Neural progenitor cell (in vitro differentiated cells): ENCODE measurements at regions not wholly inside any gene's neighbourhood (a gene's known extent, or its start where the extent isn't known, plus 50 kb on each side); places are given as distances from the start of the nearest gene placed in this dataset.

ENCODE experiments used
- DNase-seq: peaks from one replicate; pipeline ENCODE4 v3.0.0-alpha.2; 2016; ENCODE audit warnings: low spot score
- H2AFZ ChIP-seq: fragments of 200-600 bp; sonication (generic); replicated peaks from 2 replicates; pipeline ENCODE4 v1.6.1; 2016; ENCODE audit warnings: antibody characterized with exemption
- H3F3A ChIP-seq: fragments of 200-600 bp; sonication (generic); 2 replicates; pipeline ENCODE4 v1.6.1; 2016; ENCODE audit warnings: antibody characterized with exemption, low read depth
- H3K27ac ChIP-seq: fragments of 200-600 bp; sonication (generic); 2 replicates; pipeline ENCODE4 v1.5.1; 2016; ENCODE audit warnings: mild to moderate bottlenecking
- H3K27me3 ChIP-seq: fragments of 200-600 bp; sonication (generic); 2 replicates; pipeline ENCODE4 v1.6.1; 2016; ENCODE audit warnings: mild to moderate bottlenecking, moderate library complexity
- H3K36me3 ChIP-seq: fragments of 200-600 bp; sonication (generic); 2 replicates; pipeline ENCODE4 v1.5.1; 2016
- H3K4me1 ChIP-seq: fragments of 200-600 bp; sonication (generic); 2 replicates; pipeline ENCODE4 v1.6.1; 2016; ENCODE audit warnings: mixed run types
- H3K4me2 ChIP-seq: fragments of 200-600 bp; sonication (generic); 2 replicates; pipeline ENCODE4 v1.6.1; 2016
- H3K4me3 ChIP-seq: fragments of 200-600 bp; sonication (generic); 2 replicates; pipeline ENCODE4 v1.5.1; 2016
- H3K79me2 ChIP-seq: fragments of 200-600 bp; sonication (generic); 2 replicates; pipeline ENCODE4 v1.6.1; 2016; ENCODE audit warnings: low read depth
- H3K9ac ChIP-seq: fragments of 200-600 bp; sonication (generic); 2 replicates; pipeline ENCODE4 v1.6.1; 2016
- H3K9me3 ChIP-seq: fragments of 200-600 bp; sonication (generic); 2 replicates; pipeline ENCODE4 v1.5.1; 2016; ENCODE audit warnings: low read depth
- H4K20me1 ChIP-seq: fragments of 200-600 bp; sonication (generic); 2 replicates; pipeline ENCODE4 v1.6.1; 2016; ENCODE audit warnings: low read depth
- H3K27ac Mint-ChIP-seq: 3 replicates; pipeline ENCODE4 v1.8.0; 2021; ENCODE audit warnings: mixed read lengths
- H3K27me3 Mint-ChIP-seq: 2 replicates; pipeline ENCODE4 v1.8.0; 2022; ENCODE audit warnings: low read depth, mild to moderate bottlenecking, inconsistent platforms, moderate library complexity, mixed read lengths; ENCODE audit not compliant: insufficient read depth
- H3K36me3 Mint-ChIP-seq: 3 replicates; pipeline ENCODE4 v1.8.0; 2021; ENCODE audit warnings: mixed read lengths
- H3K4me1 Mint-ChIP-seq: 3 replicates; pipeline ENCODE4 v1.8.0; 2021; ENCODE audit warnings: mixed read lengths
- H3K4me3 Mint-ChIP-seq: 3 replicates; pipeline ENCODE4 v1.8.0; 2021; ENCODE audit warnings: mild to moderate bottlenecking, moderate library complexity, mixed read lengths
- H3K9me3 Mint-ChIP-seq: 3 replicates; pipeline ENCODE4 v1.8.0; 2020; ENCODE audit warnings: mixed read lengths
- CTCF ChIP-seq: fragments of 200-600 bp; sonication (generic); IDR thresholded peaks from 2 replicates; pipeline ENCODE4 v1.5.1; 2017; ENCODE audit warnings: antibody characterized with exemption, mild to moderate bottlenecking
- EZH2 ChIP-seq: fragments of 200-600 bp; sonication (generic); IDR thresholded peaks from 2 replicates; pipeline ENCODE4 v1.6.1; 2017; ENCODE audit warnings: antibody characterized with exemption, mild to moderate bottlenecking, moderate library complexity
- EZH2phosphoT487 ChIP-seq: fragments of 200-600 bp; sonication (generic); IDR thresholded peaks from 2 replicates; pipeline ENCODE4 v1.6.1; 2017; ENCODE audit warnings: antibody characterized with exemption

- H3K36me3 Mint-ChIP-seq: no peaks in the 10 kb centered on the region
- Histone ChIP-seq H2AFZ (no peak overlapping the region), H3K36me3 (no peaks in the 10 kb centered on the region), H3F3A (no peaks in the 10 kb centered on the region), H3K9me3 (no peaks in the 10 kb centered on the region), H4K20me1 (no peaks in the 10 kb centered on the region), H3K27me3 (no peaks in the 10 kb centered on the region), H3K4me3 (no peak overlapping the region), H3K4me2 (no peak overlapping the region), H3K4me1 (peaks cover 6% of the 10 kb centered on the region), H3K27ac (no peak overlapping the region), H3K9ac (no peak overlapping the region), H3K79me2 (no peaks in the 10 kb centered on the region)
- H3K27ac Mint-ChIP-seq: no peak overlapping the region
- H3K4me1 Mint-ChIP-seq: peaks cover 15% of the 10 kb centered on the region
- H3K4me3 Mint-ChIP-seq: no peak overlapping the region
- DNase-seq: no peak
- H3K27me3 Mint-ChIP-seq: peaks cover 4% of the 10 kb centered on the region
- no peak for TF ChIP-seq EZH2phosphoT487
- TF ChIP-seq CTCF: no peak
- no peak for TF ChIP-seq EZH2
- peaks cover 5% of the 10 kb centered on the region for H3K9me3 Mint-ChIP-seq
These were observed 70.2 kb downstream of the HRH4 start for GRCh38 chr18:24530630-24531111.

- H3K27ac ChIP-seq: no peak overlapping the region
- Mint-ChIP-seq H3K27ac (no peak overlapping the region), H3K27me3 (peaks cover 6% of the 10 kb centered on the region), H3K9me3 (peaks cover 5% of the 10 kb centered on the region), H3K4me1 (peaks cover 23% of the 10 kb centered on the region), H3K4me3 (no peak overlapping the region), H3K36me3 (no peaks in the 10 kb centered on the region)
- no peaks in the 10 kb centered on the region for H3K79me2 ChIP-seq
- no peak overlapping the region for H3K9ac ChIP-seq
- H3K27me3 ChIP-seq: no peaks in the 10 kb centered on the region
- no peak for DNase-seq
- H3K9me3 ChIP-seq: no peaks in the 10 kb centered on the region
- H3K4me3 ChIP-seq: no peak overlapping the region
- no peaks in the 10 kb centered on the region for H3F3A ChIP-seq
- no peak overlapping the region for H2AFZ ChIP-seq
- no peak overlapping the region for H3K4me2 ChIP-seq
- H4K20me1 ChIP-seq: no peaks in the 10 kb centered on the region
- H3K36me3 ChIP-seq: no peaks in the 10 kb centered on the region
- TF ChIP-seq CTCF (no peak), EZH2phosphoT487 (no peak), EZH2 (no peak)
- H3K4me1 ChIP-seq: peaks cover 6% of the 10 kb centered on the region
These were observed 73.8 kb downstream of the HRH4 start for GRCh38 chr18:24534271-24534670.

GRCh38 chr18:24534737-24535136, 74.3 kb downstream of the HRH4 start:
- Histone ChIP-seq H3K9ac (no peak overlapping the region), H4K20me1 (no peaks in the 10 kb centered on the region), H3K4me3 (no peak overlapping the region), H3K4me1 (peaks cover 6% of the 10 kb centered on the region), H3K36me3 (no peaks in the 10 kb centered on the region), H3K4me2 (no peak overlapping the region), H3K9me3 (no peaks in the 10 kb centered on the region), H2AFZ (no peak overlapping the region), H3K27ac (no peak overlapping the region), H3K27me3 (no peaks in the 10 kb centered on the region), H3F3A (no peaks in the 10 kb centered on the region), H3K79me2 (no peaks in the 10 kb centered on the region)
- Mint-ChIP-seq H3K4me1 (peaks cover 23% of the 10 kb centered on the region), H3K9me3 (peaks cover 5% of the 10 kb centered on the region), H3K36me3 (no peaks in the 10 kb centered on the region), H3K27ac (no peak overlapping the region), H3K4me3 (no peak overlapping the region), H3K27me3 (peaks cover 6% of the 10 kb centered on the region)
- TF ChIP-seq EZH2phosphoT487 (no peak), EZH2 (no peak), CTCF (no peak)
- no peak for DNase-seq
